Pons (tissue), 1 donor: ENCODE measurements at regions not wholly inside any gene's neighbourhood (a gene's known extent, or its start where the extent isn't known, plus 50 kb on each side); places are given as distances from the start of the nearest gene placed in this dataset.
A peak's percentile ranks its signal among the peaks of the same experiment; 100 is the strongest.
"Not testable (repeated sequence)": the region's sequence is repeated elsewhere in the genome, so short reads cannot be mapped to it uniquely, and the experiment has no call there.

ENCODE experiments used
- DNase-seq: peaks from one replicate; pipeline ENCODE4 v3.0.0-alpha.2; 2016; ENCODE audit warnings: low spot score

DNA sequence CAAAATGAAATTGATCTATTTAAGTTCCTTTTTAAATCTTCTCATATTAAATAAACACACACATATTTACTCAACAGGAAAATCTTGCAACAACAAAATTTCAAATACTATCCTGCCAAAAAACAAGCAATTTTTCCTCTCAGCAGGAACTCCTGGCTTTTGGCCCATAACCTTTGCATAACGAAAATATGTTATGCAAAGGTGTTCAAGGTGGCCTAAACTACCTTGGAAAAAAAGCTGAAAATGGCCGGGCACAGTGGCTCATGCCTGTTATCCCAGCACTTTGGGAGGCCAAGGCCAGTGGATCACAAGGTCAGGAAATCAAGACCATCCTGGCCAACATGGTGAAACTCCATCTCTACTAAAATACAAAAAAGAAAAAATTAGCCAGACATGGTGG is 424.3 kb upstream of the ZNF337 start:
- DNase-seq = not testable (repeated sequence)

DNA sequence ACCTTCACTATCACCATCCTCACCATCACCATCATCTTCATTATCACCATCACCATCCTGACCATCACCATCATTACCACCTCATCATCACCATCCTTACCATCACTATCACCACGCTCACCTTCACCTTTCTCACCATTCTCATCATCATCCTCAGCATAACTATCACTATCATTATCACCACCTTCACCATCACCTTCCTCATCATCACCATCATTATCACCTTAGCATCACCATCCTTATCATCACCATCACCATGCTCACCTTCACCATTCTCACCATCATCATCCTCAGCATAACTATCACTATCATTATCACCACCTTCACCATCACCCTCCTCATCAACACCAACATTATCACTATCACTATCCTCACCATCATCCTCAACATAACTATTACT is 397.8 kb upstream of the ZNF337 start:
- DNase-seq = not testable (repeated sequence)

- not testable (repeated sequence) for DNase-seq
Observed at GRCh38 chr20:26091921-26092320, 395.3 kb upstream of the ZNF337 start.

DNA sequence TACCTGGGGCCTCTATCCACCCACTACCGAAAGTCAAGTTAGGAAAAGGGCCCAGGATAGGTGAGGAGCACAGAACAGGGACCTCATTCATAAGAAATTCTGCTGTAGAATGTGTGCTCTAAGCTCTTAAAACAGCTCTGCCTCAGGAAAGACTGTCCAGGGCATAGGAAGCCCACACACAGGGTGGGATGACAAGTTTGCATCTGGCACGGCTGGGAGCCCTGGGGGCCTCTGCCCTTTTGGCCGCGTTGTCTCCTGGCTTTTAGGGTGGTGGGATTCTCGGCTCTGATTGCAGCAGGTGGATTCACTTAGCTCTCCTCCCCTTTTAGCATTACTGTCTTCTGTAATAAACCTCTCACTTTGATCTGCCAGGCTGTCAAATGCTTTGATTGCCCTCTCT is 389.5 kb upstream of the ZNF337 start:
- not testable (repeated sequence) for DNase-seq

- DNase-seq = not testable (repeated sequence)
Observed at GRCh38 chr20:26073972-26074371, 377.3 kb upstream of the ZNF337 start.

- not testable (repeated sequence) for DNase-seq
Observed at GRCh38 chr20:26059324-26059723, 362.7 kb upstream of the ZNF337 start.

GRCh38 chr20:26058446-26058845 is 361.8 kb upstream of the ZNF337 start:
- DNase-seq = not testable (repeated sequence)

- DNase-seq = not testable (repeated sequence)
Observed at GRCh38 chr20:26057135-26057752, 360.6 kb upstream of the ZNF337 start.

DNA sequence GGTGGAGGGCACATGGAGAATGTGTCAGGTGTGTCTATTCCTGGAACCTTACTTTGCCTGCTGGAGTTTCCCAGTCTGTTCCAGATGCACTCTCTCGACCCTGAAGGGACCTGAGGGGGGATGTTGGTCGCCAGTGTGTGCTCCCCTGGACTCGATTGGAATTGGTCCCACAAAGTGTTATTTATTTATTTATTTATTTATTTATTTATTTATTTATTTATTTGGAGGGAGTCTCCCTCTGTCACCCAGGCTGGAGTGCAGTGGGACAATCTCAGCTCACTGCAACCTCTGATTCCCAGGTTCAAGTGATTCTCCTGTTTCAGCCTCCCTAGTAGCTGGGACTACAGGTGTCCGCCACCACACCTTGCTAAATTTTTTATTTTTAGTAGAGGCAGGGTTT is 329.1 kb upstream of the ZNF337 start:
- DNase-seq = not testable (repeated sequence)

DNA sequence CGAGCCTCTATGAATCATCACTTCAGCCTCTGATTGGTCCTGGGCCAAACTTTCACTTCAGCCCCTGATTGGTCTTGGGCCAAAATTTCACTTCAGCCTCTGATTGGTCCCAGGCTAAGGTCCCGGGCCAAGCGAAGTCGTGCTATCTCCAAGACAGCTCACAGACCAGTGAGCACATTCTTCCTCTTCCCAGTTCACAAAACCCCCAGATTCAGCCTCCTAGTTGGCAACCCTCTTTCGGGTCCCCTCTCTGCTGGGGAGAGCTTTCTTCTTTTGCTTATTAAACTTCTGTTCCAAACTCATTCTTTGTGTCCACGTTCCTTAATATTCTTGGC is 314.3 kb upstream of the ZNF337 start:
- DNase-seq = not testable (repeated sequence)

GRCh38 chr20:26010224-26010941 is 313.7 kb upstream of the ZNF337 start:
- peak; percentile 41 for DNase-seq

DNA sequence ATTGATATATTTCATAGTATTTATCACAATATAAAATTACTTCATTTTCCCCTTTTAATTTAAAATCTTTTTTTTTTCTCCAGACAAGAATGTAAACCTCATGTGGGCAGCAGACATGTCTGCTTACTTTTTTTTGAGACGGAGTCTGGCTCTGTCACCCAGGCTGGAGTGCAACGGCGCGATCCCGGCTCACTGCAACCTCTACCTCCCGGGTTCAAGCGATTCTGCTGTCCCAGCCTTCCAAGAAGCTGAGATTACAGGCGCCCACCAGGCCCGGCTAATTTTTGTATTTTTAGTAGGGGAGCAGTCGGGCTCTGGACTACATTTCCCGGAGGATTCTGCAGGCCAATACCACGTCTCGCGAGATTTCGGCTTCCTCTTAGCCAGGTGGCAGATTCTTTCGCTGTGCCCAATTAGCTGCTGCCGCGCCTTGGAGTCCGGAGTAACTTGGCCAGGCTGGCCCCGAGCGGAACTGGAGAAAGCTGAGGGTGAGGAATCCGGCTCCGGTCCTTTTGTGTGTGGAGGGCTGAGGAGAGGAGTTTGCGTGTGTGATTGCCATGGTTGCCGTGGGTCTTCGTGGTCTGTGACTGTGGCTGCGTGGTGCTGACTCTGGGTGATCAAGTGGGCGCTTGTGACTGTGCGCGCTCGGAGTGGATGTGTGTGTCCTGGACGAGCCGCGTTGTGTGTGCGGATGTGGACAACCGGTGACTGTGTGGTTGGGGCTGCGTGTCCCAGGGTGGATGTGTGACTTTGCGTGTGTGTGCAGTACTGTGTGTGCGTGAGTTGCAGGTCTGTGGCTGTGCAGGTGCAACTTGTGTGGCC is 313.0 kb upstream of the ZNF337 start:
- peak; percentile 83 for DNase-seq

DNA sequence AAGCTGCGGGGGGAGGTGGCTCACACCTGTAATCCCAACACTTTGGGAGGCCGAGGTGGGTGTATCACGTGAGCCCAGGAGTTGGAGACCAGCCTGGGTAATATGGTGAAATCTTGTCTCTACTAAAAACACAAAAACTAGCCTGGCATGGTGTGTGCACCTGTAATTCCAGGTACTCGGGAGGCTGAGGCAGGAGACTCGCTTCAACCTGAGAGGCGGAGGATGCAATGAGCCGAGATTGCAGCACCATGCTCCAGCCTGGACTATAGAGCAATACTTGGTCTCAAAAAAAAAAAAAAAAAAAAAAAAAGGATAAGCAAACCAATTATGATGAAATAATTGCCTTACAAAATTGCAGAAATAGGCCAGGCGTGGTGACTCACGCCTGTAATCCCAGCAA is 311.4 kb upstream of the ZNF337 start:
- not testable (repeated sequence) for DNase-seq

- not testable (repeated sequence) for DNase-seq
Observed at GRCh38 chr20:26006164-26006563, 309.5 kb upstream of the ZNF337 start.

DNA sequence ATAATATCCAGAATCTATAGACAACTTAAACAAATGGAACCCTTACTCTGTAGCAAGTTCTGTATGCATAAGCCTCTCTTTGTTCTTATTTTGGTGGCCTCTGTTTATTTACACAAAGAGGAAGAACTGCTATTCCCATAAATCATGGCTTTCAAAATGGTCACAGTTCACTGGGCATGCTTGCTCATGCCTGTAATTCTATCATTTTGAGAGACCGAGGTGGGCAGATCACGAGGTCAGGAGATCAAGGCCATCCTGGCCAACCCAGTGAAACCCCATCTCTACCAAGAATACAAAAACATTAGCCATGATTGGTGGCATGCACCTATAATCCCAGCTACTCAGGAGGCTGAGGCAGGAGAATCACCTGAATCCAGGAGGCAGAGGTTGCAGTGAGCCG is 307.3 kb upstream of the ZNF337 start:
- DNase-seq = not testable (repeated sequence)

- not testable (repeated sequence) for DNase-seq
Observed at GRCh38 chr20:25997367-25998038, 300.9 kb upstream of the ZNF337 start.

- DNase-seq = no peak
Observed at GRCh38 chr20:25992146-25992545, 295.5 kb upstream of the ZNF337 start.

DNA sequence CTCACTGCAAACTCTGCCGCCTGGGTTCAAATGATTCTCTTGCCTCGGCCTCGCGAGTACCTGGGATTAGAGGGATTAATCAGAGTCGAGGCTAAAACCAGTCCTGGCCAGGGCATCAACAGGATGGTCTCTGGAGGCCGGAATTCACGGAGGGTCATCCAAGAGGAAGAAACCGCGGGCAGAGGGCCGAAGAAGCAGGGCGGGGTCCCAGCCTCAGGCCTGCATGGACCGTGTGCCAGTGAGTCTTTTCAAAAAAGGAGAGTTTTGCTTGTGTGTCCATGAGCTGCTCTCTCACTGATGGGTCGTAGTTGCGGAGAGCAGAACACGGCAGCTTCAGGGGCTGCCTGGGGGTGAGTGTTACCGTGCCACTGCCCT is 295.1 kb upstream of the ZNF337 start:
- DNase-seq = no peak

DNA sequence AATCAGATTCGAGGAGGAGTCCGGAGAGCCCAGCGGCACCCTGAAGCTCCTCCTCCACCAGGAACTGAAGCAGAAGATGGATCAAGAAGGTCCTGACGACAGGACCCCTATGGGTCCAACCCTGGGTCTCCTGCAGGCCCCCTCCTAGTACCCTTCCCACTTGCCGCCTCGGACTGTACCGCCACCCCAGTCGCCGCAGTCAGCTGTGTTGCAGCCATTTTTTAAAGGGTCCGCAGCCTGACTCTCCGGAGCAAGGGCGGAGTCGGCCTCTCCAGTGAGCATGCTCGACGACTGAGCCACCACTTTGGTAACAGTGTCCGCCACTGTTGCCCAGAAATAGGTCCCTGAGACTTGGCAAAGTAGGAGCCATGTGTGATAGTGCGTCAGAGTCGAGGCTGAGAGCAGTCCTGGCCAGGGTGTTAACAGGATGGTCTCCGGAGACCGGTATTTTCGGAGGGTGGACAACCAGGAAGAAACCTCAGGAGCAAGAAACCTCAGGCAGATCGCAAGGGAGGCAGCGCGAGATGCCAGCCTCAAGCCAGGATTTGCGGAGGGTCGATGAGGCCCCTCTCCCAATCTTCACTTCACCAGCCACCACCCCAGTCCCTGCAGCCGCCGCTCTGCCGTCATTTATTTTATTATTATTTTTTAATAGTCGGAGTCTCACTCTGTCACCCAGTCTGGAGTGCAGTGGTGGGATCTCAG is 294.6 kb upstream of the ZNF337 start:
- no peak for DNase-seq

DNA sequence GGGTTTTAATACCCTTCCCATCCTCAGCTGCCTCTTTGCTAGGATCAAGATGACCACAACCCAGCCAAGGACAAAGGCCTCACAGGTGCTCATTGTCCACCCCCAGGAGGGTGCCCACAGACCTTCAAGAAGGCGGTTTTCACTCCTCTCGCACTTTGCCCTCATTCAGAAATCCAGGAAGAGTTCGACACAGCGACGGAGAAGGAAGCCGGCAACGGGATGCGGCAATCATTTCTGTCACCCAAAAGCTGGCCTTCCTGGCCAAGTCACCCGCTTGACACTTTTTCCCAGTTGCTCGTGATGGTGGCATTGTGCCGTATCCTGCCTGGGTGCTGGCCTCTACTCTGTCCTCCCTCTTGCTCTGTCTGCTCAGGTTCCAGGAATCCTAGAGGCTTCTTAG is 293.0 kb upstream of the ZNF337 start:
- DNase-seq = not testable (repeated sequence)

DNA sequence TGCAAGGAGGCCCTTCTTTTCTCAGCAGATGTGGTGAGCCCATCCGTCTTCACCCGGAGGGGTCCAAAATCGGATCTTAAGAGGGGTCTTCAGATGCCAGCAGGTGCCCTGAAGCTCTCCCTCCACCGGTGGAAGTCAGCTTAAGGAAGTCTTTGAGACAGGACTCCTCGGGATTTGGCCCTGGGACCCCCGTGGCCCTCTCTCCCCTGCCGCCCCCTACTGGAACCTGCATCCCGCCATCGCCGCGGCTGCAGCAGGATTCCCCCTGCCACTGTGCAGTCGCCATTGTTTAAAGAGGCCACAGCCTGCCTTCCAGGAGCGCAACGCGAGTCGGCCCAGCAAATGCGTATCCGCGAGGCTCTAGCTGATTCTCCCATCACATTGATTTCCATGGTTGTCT is 292.5 kb upstream of the ZNF337 start:
- DNase-seq = no peak
